Keratinocyte (primary cell): ENCODE measurements at regions not wholly inside any gene's neighbourhood (a gene's known extent, or its start where the extent isn't known, plus 50 kb on each side); places are given as distances from the start of the nearest gene placed in this dataset.

Source experiments
- EZH2 ChIP-seq: IDR thresholded peaks from one replicate; pipeline ENCODE4 v1.6.1; 2012; ENCODE audit warnings: inconsistent platforms, mild to moderate bottlenecking, low read length, moderate library complexity
- TF ChIP-seq, protein P1 (sequence below), 3 experiments: IDR thresholded peaks in 1 of 3; conservative IDR thresholded peaks in 1 of 3; optimal IDR thresholded peaks in 1 of 3; 2 replicates in 2 of 3; 3 replicates in 1 of 3; pipeline versions ENCODE3 to v1.5.1; 2011; ENCODE audit warnings: low read length in 3 of 3, mild to moderate bottlenecking in 3 of 3, moderate library complexity in 2 of 3, control low read depth in 1 of 3, inconsistent platforms in 1 of 3; ENCODE audit not compliant: insufficient read depth in 2 of 3; ENCODE audit errors: extremely low read depth in 1 of 3

DNA sequence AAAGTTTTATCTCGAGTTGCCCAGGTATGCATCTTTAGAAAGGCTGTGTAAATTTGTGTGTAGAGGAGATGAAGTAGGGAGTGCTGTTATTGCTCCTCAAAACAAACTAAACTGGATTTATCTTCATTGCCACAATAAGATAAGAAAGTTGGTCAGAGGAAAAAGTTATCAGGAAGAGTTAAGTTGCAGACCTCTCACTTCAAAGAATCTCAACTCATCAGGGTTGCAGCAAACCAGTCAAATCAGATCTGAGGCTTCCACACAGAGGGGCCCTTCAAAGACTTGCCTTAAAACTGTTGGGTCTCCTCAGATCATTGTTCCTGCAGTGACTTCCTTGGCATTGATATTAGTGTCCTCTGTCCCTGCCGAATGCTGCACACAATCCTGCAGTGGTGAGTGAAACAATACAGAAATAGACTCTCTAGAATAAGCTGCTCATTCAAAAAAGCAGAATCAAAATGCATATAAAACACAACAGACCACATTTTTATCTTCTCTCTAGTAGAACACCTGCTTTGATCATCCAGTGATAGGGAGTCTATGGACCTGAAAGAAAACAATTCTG is 191.2 kb upstream of the CBLB start:
- TF ChIP-seq, protein P1, sequence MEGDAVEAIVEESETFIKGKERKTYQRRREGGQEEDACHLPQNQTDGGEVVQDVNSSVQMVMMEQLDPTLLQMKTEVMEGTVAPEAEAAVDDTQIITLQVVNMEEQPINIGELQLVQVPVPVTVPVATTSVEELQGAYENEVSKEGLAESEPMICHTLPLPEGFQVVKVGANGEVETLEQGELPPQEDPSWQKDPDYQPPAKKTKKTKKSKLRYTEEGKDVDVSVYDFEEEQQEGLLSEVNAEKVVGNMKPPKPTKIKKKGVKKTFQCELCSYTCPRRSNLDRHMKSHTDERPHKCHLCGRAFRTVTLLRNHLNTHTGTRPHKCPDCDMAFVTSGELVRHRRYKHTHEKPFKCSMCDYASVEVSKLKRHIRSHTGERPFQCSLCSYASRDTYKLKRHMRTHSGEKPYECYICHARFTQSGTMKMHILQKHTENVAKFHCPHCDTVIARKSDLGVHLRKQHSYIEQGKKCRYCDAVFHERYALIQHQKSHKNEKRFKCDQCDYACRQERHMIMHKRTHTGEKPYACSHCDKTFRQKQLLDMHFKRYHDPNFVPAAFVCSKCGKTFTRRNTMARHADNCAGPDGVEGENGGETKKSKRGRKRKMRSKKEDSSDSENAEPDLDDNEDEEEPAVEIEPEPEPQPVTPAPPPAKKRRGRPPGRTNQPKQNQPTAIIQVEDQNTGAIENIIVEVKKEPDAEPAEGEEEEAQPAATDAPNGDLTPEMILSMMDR (optimal IDR thresholded peaks at IDR 0.05 in 1 of 3, IDR thresholded peaks at IDR 0.05 in 1 of 3, conservative IDR thresholded peaks at IDR 0.05 in 1 of 3; ENCODE audit: extremely low read depth in 1 of 3, insufficient read depth in 2 of 3, low read length in 3 of 3), result no peak
- TF ChIP-seq EZH2, result no peak
